Stimulated activated CD8-positive, alpha-beta memory T cell treated with anti-CD3 and anti-CD28 coated beads, Interleukin-4, amount 100 ng/mL, for 1 hour (primary cell): ENCODE measurements at regions not wholly inside any gene's neighbourhood (a gene's known extent, or its start where the extent isn't known, plus 50 kb on each side); places are given as distances from the start of the nearest gene placed in this dataset.
"Not testable (repeated sequence)": the region's sequence is repeated elsewhere in the genome, so short reads cannot be mapped to it uniquely, and the experiment has no call there.

Experiments used
- DNase-seq, 2 donors: peaks; one replicate each; pipeline ENCODE4 v3.0.0-alpha.2; 2020; ENCODE audit warnings: low read depth in 2 of 2, low spot score in 1 of 2

GRCh38 chr11:129696309-129696989 is 119.2 kb upstream of the TMEM45B start:
- DNase-seq = no peak

GRCh38 chr11:129698212-129698611 is 117.4 kb upstream of the TMEM45B start:
- no peak for DNase-seq

GRCh38 chr11:129699711-129700304 is 115.8 kb upstream of the TMEM45B start:
- DNase-seq = no peak

GRCh38 chr11:129700701-129701100 is 114.9 kb upstream of the TMEM45B start:
- no peak for DNase-seq

GRCh38 chr11:129701706-129702105 is 113.9 kb upstream of the TMEM45B start:
- no peak for DNase-seq

- no peak for DNase-seq
These were observed 112.9 kb upstream of the TMEM45B start for GRCh38 chr11:129702410-129703398.

GRCh38 chr11:129703846-129704245 is 111.8 kb upstream of the TMEM45B start:
- DNase-seq = no peak

GRCh38 chr11:129704831-129705230 is 110.8 kb upstream of the TMEM45B start:
- no peak for DNase-seq

GRCh38 chr11:129705341-129705740 is 110.3 kb upstream of the TMEM45B start:
- no peak for DNase-seq

GRCh38 chr11:129705933-129706332 is 109.7 kb upstream of the TMEM45B start:
- DNase-seq = no peak

GRCh38 chr11:129709801-129710398 is 105.7 kb upstream of the TMEM45B start:
- no peak for DNase-seq

- DNase-seq = no peak
These were observed 105.2 kb upstream of the TMEM45B start for GRCh38 chr11:129710423-129710822.

- no peak for DNase-seq
These were observed 103.9 kb upstream of the TMEM45B start for GRCh38 chr11:129711760-129712159.

GRCh38 chr11:129712486-129713240 is 103.0 kb upstream of the TMEM45B start:
- not testable (repeated sequence) for DNase-seq

- no peak for DNase-seq
These were observed 96.6 kb upstream of the TMEM45B start for GRCh38 chr11:129719037-129719436.

GRCh38 chr11:129720156-129720555 is 95.5 kb upstream of the TMEM45B start:
- DNase-seq = no peak

GRCh38 chr11:129720994-129721393 is 94.7 kb upstream of the TMEM45B start:
- no peak for DNase-seq

- no peak for DNase-seq
These were observed 94.0 kb upstream of the TMEM45B start for GRCh38 chr11:129721685-129722084.

GRCh38 chr11:129722529-129722928 is 93.1 kb upstream of the TMEM45B start:
- DNase-seq = no peak

- no peak for DNase-seq
These were observed 92.4 kb upstream of the TMEM45B start for GRCh38 chr11:129723146-129723760.
